A673 (cell line): ENCODE measurements at regions not wholly inside any gene's neighbourhood (a gene's known extent, or its start where the extent isn't known, plus 50 kb on each side); places are given as distances from the start of the nearest gene placed in this dataset.

ENCODE experiments used
- EZH2 ChIP-seq: fragments of 200-600 bp; sonication (generic); IDR thresholded peaks from 2 replicates; pipeline ENCODE4 v1.6.1; 2017; ENCODE audit warnings: borderline replicate concordance, low read depth, mild to moderate bottlenecking, mixed read lengths, antibody characterized with exemption, low read length; ENCODE audit not compliant: poor library complexity, severe bottlenecking
- TF ChIP-seq, protein P1 (sequence below): fragments of 300-800, 200-600 bp; sonication (generic); conservative IDR thresholded peaks from 2 replicates; pipeline ENCODE4 v1.5.1; 2017; ENCODE audit warnings: low read depth, mild to moderate bottlenecking, antibody characterized with exemption, low read length, moderate library complexity, mixed read lengths

DNA sequence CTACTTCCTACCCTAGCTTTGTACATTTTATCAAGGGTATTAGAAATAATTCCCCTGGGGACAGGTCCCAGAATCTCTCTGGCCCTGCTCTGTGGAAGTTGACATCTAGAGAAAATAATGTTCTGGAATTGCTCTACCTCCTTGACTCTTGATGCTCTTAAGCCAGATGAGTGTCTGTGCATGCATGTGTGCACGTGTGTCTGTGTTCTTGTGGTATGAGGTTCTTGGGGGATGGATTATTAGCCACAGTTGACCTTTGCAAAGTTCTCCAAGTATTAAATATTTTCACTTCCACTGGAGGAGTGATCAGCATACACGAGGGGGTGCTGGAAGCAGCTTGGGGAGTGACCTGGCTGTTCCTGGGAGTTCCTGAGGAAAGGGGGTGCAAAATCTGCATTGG is 61.2 kb upstream of the PELI1 start:
- TF ChIP-seq, protein P1, sequence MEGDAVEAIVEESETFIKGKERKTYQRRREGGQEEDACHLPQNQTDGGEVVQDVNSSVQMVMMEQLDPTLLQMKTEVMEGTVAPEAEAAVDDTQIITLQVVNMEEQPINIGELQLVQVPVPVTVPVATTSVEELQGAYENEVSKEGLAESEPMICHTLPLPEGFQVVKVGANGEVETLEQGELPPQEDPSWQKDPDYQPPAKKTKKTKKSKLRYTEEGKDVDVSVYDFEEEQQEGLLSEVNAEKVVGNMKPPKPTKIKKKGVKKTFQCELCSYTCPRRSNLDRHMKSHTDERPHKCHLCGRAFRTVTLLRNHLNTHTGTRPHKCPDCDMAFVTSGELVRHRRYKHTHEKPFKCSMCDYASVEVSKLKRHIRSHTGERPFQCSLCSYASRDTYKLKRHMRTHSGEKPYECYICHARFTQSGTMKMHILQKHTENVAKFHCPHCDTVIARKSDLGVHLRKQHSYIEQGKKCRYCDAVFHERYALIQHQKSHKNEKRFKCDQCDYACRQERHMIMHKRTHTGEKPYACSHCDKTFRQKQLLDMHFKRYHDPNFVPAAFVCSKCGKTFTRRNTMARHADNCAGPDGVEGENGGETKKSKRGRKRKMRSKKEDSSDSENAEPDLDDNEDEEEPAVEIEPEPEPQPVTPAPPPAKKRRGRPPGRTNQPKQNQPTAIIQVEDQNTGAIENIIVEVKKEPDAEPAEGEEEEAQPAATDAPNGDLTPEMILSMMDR: no peak
- no peak for TF ChIP-seq EZH2
